ENCODE measurements at regions not wholly inside any gene's neighbourhood (a gene's known extent, or its start where the extent isn't known, plus 50 kb on each side); places are given as distances from the start of the nearest gene placed in this dataset.

DNA sequence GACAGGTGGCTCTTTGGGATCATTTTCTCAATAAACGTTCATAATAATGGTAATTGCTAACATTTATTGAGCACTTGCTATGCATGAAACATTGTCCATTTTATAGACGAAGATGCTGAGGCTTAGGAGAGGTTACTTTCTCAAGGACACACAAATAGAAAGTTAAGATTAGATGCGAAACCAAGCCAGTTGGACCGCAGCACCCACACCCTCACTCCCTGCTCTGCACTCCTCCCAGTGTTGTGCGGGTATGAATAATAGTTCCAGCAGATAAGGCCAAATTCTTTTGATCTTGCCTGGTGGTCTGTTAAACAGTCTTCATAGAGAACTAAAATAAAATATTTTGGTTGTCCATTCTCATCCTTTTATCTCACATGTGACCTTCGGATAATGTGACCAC, 85.0 kb upstream of the BEND4 start:
- no CpG with 5 or more reads among the region's 6 CpGs for WGBS, 2 experiments (ENCODE audit: extremely low coverage in 2 of 2, insufficient read length in 1 of 2)

More for the DNA sequence above, 85.0 kb upstream of the BEND4 start:
- Histone ChIP-seq H3K56ac (ENCODE audit: extremely low read depth, insufficient read depth, low read length) (no peak overlapping the region), H3K4me3 (ENCODE audit: insufficient read depth, low read depth, low read length) (no peak overlapping the region), H3K14ac (replicated peaks; ENCODE audit: low read depth, low read length) (no peak overlapping the region), H4K5ac (ENCODE audit: low read depth, low read length) (no peak overlapping the region), H3K18ac (ENCODE audit: low read depth, low read length) (no peak overlapping the region), H3K27ac (ENCODE audit: insufficient read depth, low read length) (no peak overlapping the region), H2BK20ac (ENCODE audit: low read depth, low read length) (no peak overlapping the region), H2AK9ac (replicated peaks; ENCODE audit: low read depth, low read length, poor library complexity) (no peak overlapping the region), H3K9me3 (ENCODE audit: control insufficient read depth, insufficient read depth, low read length) (no peaks in the 10 kb centered on the region), H2BK15ac (ENCODE audit: low read depth, low read length) (no peak overlapping the region), H2BK5ac (ENCODE audit: low read depth, low read length, poor library complexity, severe bottlenecking) (no peak overlapping the region), H3K27me3 (ENCODE audit: control insufficient read depth, insufficient read depth, low read length) (no peaks in the 10 kb centered on the region; the same call in 1 of the 2 replicates), H3K4me2 (ENCODE audit: low read depth, low read length) (no peak overlapping the region), H4K91ac (ENCODE audit: insufficient read depth, low read depth, low read length) (no peak overlapping the region), H2AK5ac (ENCODE audit: low read depth, low read length) (no peak overlapping the region), H4K20me1 (ENCODE audit: insufficient read depth, low read length) (no peaks in the 10 kb centered on the region), H3K4ac (ENCODE audit: low read depth, low read length) (no peak overlapping the region), H4K8ac (ENCODE audit: low read depth in 2 of 2, low read length in 2 of 2) (no peak overlapping the region), H3K23ac (ENCODE audit: low read depth, low read length) (no peak overlapping the region), H2BK120ac (ENCODE audit: low read depth, low read length) (no peak overlapping the region), H2AFZ (replicated peaks; ENCODE audit: low read length, poor library complexity) (no peak overlapping the region), H3K4me1 (ENCODE audit: control insufficient read depth, insufficient read depth, low read length) (no peaks in the 10 kb centered on the region), H3K9ac (ENCODE audit: low read depth, low read length) (no peak overlapping the region), H3K36me3 (ENCODE audit: control insufficient read depth, insufficient read depth, low read length) (no peaks in the 10 kb centered on the region), H3K79me1 (ENCODE audit: low read depth in 1 of 2, low read length in 2 of 2) (no peaks in the 10 kb centered on the region), H3K9me1 (ENCODE audit: insufficient read depth, low read length) (no peaks in the 10 kb centered on the region)
- CTCF ChIA-PET = no interaction called here
- no peak for TF ChIP-seq MAZ (IDR thresholded peaks at IDR 0.05; ENCODE audit: borderline replicate concordance, low read depth, low read length)
- TF ChIP-seq, protein P1, sequence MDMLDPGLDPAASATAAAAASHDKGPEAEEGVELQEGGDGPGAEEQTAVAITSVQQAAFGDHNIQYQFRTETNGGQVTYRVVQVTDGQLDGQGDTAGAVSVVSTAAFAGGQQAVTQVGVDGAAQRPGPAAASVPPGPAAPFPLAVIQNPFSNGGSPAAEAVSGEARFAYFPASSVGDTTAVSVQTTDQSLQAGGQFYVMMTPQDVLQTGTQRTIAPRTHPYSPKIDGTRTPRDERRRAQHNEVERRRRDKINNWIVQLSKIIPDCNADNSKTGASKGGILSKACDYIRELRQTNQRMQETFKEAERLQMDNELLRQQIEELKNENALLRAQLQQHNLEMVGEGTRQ (IDR thresholded peaks at IDR 0.05; ENCODE audit: low read depth, low read length) = no peak
- intact Hi-C loops (cut with micrococcal nuclease) (no loop called here), in situ Hi-C loops (cut with MboI; ENCODE audit: low sequenced_read_pairs) (no loop called here), dilution Hi-C loops (cut with HindIII; ENCODE audit: low sequenced_read_pairs, unreplicated experiment) (no loop called here)
- no TSS peak for BruUV-seq (replicated peaks)
- POLR2A ChIA-PET (ENCODE audit: unreplicated experiment) = no interaction called here
- DNase-seq (no peak), ATAC-seq (ENCODE audit: low read depth) (no peak)

Data from IMR-90 (cell line).